ENCODE measurements at regions not wholly inside any gene's neighbourhood (a gene's known extent, or its start where the extent isn't known, plus 50 kb on each side); places are given as distances from the start of the nearest gene placed in this dataset.

DNA sequence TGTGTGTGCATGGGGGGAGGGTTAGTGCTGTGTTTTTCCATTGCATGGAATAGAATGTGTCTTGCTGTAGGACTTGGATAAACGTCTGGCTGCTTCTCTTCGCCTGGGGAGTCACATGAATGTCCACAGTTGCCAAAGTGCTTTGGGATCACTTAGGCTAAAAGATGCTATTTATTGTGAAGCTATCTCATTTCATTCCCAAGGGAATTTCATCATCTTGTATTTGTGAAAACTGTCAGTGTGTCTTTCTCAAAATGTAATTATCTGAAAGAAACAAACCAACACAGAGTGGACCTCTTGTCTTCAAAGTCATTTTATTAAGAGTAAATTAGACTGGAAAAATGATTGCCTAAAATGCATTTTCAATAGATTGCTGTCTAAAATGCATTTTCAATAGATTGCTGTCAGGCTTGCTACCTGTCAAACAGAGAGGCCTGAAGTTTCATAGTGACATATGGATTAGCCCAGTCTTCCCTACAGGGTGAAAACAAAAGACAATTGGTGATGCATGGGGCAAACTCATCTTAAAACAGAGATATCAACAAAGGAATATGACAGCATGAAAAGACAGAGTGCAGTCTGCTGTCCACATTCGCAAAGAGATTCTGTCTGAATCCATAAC lies 117.1 kb upstream of the GOLIM4 start:
- no peak for TF ChIP-seq POLR2A (IDR thresholded peaks at IDR 0.05)
- TF ChIP-seq, protein P1, sequence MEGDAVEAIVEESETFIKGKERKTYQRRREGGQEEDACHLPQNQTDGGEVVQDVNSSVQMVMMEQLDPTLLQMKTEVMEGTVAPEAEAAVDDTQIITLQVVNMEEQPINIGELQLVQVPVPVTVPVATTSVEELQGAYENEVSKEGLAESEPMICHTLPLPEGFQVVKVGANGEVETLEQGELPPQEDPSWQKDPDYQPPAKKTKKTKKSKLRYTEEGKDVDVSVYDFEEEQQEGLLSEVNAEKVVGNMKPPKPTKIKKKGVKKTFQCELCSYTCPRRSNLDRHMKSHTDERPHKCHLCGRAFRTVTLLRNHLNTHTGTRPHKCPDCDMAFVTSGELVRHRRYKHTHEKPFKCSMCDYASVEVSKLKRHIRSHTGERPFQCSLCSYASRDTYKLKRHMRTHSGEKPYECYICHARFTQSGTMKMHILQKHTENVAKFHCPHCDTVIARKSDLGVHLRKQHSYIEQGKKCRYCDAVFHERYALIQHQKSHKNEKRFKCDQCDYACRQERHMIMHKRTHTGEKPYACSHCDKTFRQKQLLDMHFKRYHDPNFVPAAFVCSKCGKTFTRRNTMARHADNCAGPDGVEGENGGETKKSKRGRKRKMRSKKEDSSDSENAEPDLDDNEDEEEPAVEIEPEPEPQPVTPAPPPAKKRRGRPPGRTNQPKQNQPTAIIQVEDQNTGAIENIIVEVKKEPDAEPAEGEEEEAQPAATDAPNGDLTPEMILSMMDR (IDR thresholded peaks at IDR 0.05), result no peak

Data from adrenal gland (tissue), 5 donors.